Ovary (tissue), 7 donors: ENCODE measurements at regions not wholly inside any gene's neighbourhood (a gene's known extent, or its start where the extent isn't known, plus 50 kb on each side); places are given as distances from the start of the nearest gene placed in this dataset.

Experiments used
- DNase-seq, 5 donors: peaks; one replicate each; pipeline ENCODE4 v3.0.0-alpha.2; 2019 to 2020
- H3K27ac ChIP-seq, 2 donors: fragments of 200-600 bp; one replicate each; pipeline versions ENCODE4 v1.5.1 to v1.8.0; 2019 to 2022
- H3K27me3 ChIP-seq: fragments of 200-600 bp; one replicate; pipeline ENCODE4 v1.8.0; 2022
- H3K36me3 ChIP-seq: fragments of 200-600 bp; sonication (generic); one replicate; pipeline ENCODE4 v1.5.1; 2019
- H3K4me1 ChIP-seq: one replicate; pipeline ENCODE4 v1.8.1; 2013; ENCODE audit warnings: mild to moderate bottlenecking, moderate library complexity; ENCODE audit not compliant: insufficient read depth
- H3K4me3 ChIP-seq: fragments of 200-600 bp; sonication (generic); one replicate; pipeline ENCODE4 v1.5.1; 2017
- H3K9me3 ChIP-seq, 2 donors: fragments of 200-600 bp in 1 of 2; sonication (generic) in 1 of 2; one replicate each; pipeline versions ENCODE4 v1.5.1 to v1.8.1; 2013 to 2019; ENCODE audit warnings: mild to moderate bottlenecking in 1 of 2, moderate library complexity in 1 of 2
- CTCF ChIP-seq, 3 donors: fragments of 450-650 bp in 2 of 3; fragments of 200-600 bp in 1 of 3; IDR thresholded peaks; one replicate each; pipeline versions ENCODE4 v1.5.1 to v1.8.0; 2016 to 2022; ENCODE audit warnings: antibody characterized with exemption in 3 of 3, mild to moderate bottlenecking in 1 of 3
- EP300 ChIP-seq: sonication (generic); formaldehyde crosslinking; IDR thresholded peaks from one replicate; pipeline ENCODE4 v1.6.1; 2017; ENCODE audit warnings: antibody characterized with exemption
- POLR2A ChIP-seq: fragments of 450-650 bp; IDR thresholded peaks from one replicate; pipeline ENCODE4 v1.6.1; 2017; ENCODE audit warnings: antibody characterized with exemption, mild to moderate bottlenecking, moderate library complexity
- WGBS, 3 donors: extraction: QIAGEN DNeasy Blood & Tissue Kit in 1 of 3; methylation state at CpG; one replicate each; pipeline versions ENCODE4 v1.1.5 to v1.1.7; 2013 to 2017; 5-methylcytosine and 5-hydroxymethylcytosine counted together
- intact Hi-C, 4 donors: fragments of 100-400 bp; cut with DNase I; formaldehyde crosslinking; loops; one replicate each; pipeline versions ENCODE4 v1.11.0 to v1.15.1; 2022 to 2023
- donor health status: DM: no; HTN: no; CAD: no; lungs with moderate emphysema.
- donor health status: DM: no; HTN: no; CAD: no.
- donor health status: Bipolar disorder and iron deficiency.
- donor health status: DM: no; HTN: no; CAD: no.
- donor health status: DM: yes; HTN: yes; CAD: no.

GRCh38 chr2:29974086-29974485 is 52.7 kb upstream of the ALK start:
- DNase-seq = no peak
- intact Hi-C loops = no loop called here
- H3K4me1 ChIP-seq = no peaks in the 10 kb centered on the region
- no peak for TF ChIP-seq POLR2A
- TF ChIP-seq CTCF (IDR thresholded peaks at IDR 0.05) = no peak
- no peak for TF ChIP-seq EP300
- H3K27ac ChIP-seq = no peak overlapping the region
- 87 to 91% (median 89%) methylated on average over 4 of the region's 4 CpGs for WGBS, 3 donors
- H3K27me3 ChIP-seq = no peaks in the 10 kb centered on the region
- H3K36me3 ChIP-seq = no peaks in the 10 kb centered on the region
- no peaks in the 10 kb centered on the region for H3K9me3 ChIP-seq
- no peak overlapping the region for H3K4me3 ChIP-seq

GRCh38 chr2:29977284-29977683 is 55.9 kb upstream of the ALK start:
- no peaks in the 10 kb centered on the region for H3K9me3 ChIP-seq

GRCh38 chr2:29981402-29981801 is 60.0 kb upstream of the ALK start:
- no peaks in the 10 kb centered on the region for H3K36me3 ChIP-seq
- H3K27me3 ChIP-seq = no peaks in the 10 kb centered on the region
- DNase-seq = no peak
- no peaks in the 10 kb centered on the region for H3K9me3 ChIP-seq
- TF ChIP-seq CTCF (IDR thresholded peaks at IDR 0.05) (no peak), POLR2A (no peak), EP300 (no peak)
- intact Hi-C loops = no loop called here
- H3K27ac ChIP-seq = no peak overlapping the region
- H3K4me3 ChIP-seq = no peak overlapping the region
- no peaks in the 10 kb centered on the region for H3K4me1 ChIP-seq
- WGBS, 3 donors = 79 to 91% (median 86%) methylated on average over 4 of the region's 4 CpGs

More at GRCh38 chr2:29977284-29977683, 55.9 kb upstream of the ALK start:
- WGBS, 3 donors = 57 to 63% (median 60%) methylated on average over 3 of the region's 3 CpGs
- Histone ChIP-seq H3K27me3 (no peaks in the 10 kb centered on the region), H3K4me1 (no peaks in the 10 kb centered on the region), H3K4me3 (no peak overlapping the region), H3K27ac (no peak overlapping the region), H3K36me3 (no peaks in the 10 kb centered on the region)
- DNase-seq = no peak
- intact Hi-C loops = no loop called here
- TF ChIP-seq EP300 = no peak

- no peaks in the 10 kb centered on the region for H3K9me3 ChIP-seq
- intact Hi-C loops = no loop called here
- H3K27ac ChIP-seq = no peak overlapping the region
- H3K4me3 ChIP-seq = no peak overlapping the region
- TF ChIP-seq EP300 = no peak
- TF ChIP-seq CTCF (IDR thresholded peaks at IDR 0.05) = no peak
- no peak for TF ChIP-seq POLR2A
- no peaks in the 10 kb centered on the region for H3K4me1 ChIP-seq
- no peaks in the 10 kb centered on the region for H3K36me3 ChIP-seq
- no peaks in the 10 kb centered on the region for H3K27me3 ChIP-seq
- WGBS, 3 donors = 56 to 74% (median 66%) methylated on average over 4 of the region's 4 CpGs
- no peak for DNase-seq
Observed at GRCh38 chr2:29983308-29983707, 61.9 kb upstream of the ALK start.

- TF ChIP-seq POLR2A (no peak), CTCF (IDR thresholded peaks at IDR 0.05) (no peak), EP300 (no peak)
- H3K27ac ChIP-seq = no peak overlapping the region
- H3K27me3 ChIP-seq = no peaks in the 10 kb centered on the region
- intact Hi-C loops = no loop called here
- H3K9me3 ChIP-seq = no peaks in the 10 kb centered on the region
- H3K4me3 ChIP-seq = no peak overlapping the region
- no peaks in the 10 kb centered on the region for H3K36me3 ChIP-seq
- WGBS, 3 donors = 65 to 75% (median 70%) methylated on average over 1 of the region's 1 CpG
- DNase-seq = no peak
- no peaks in the 10 kb centered on the region for H3K4me1 ChIP-seq
Observed at GRCh38 chr2:29987146-29987545, 65.8 kb upstream of the ALK start.
